Prostate gland (tissue), 2 donors: ENCODE measurements at regions not wholly inside any gene's neighbourhood (a gene's known extent, or its start where the extent isn't known, plus 50 kb on each side); places are given as distances from the start of the nearest gene placed in this dataset.
"Not testable (repeated sequence)": the region's sequence is repeated elsewhere in the genome, so short reads cannot be mapped to it uniquely, and the experiment has no call there.

Experiments used
- DNase-seq: peaks from one replicate; pipeline ENCODE4 v3.0.0-alpha.2; 2019; ENCODE audit warnings: low spot score
- H3K27ac ChIP-seq, 2 donors: fragments of 200-600 bp; sonication (generic); 2 replicates each; pipeline ENCODE4 v1.5.1; 2017 to 2019
- H3K27me3 ChIP-seq: fragments of 200-600 bp; sonication (generic); replicated peaks from 2 replicates; pipeline ENCODE4 v1.5.1; 2019; ENCODE audit not compliant: insufficient read depth
- H3K36me3 ChIP-seq, 2 donors: fragments of 200-600 bp; sonication (generic); 1 replicate in 1 of 2; 2 replicates in 1 of 2; pipeline versions ENCODE4 v1.5.1 to v1.8.1; 2017 to 2019
- H3K4me1 ChIP-seq: fragments of 200-600 bp; sonication (generic); replicated peaks from 2 replicates; pipeline ENCODE4 v1.5.1; 2019
- H3K4me3 ChIP-seq, 2 donors: fragments of 200-600 bp; sonication (generic); 2 replicates each; pipeline ENCODE4 v1.5.1; 2017 to 2019
- H3K9me3 ChIP-seq: fragments of 200-600 bp; sonication (generic); 2 replicates; pipeline ENCODE4 v1.5.1; 2017
- CTCF ChIP-seq, 4 experiments: fragments of 200-600 bp in 2 of 4; fragments of 450-650 bp in 2 of 4; sonication (generic) in 2 of 4; IDR thresholded peaks; 1 replicate in 3 of 4; 2 replicates in 1 of 4; pipeline ENCODE4 v1.5.1; 2016 to 2019; ENCODE audit warnings: antibody characterized with exemption in 4 of 4, mild to moderate bottlenecking in 2 of 4, moderate library complexity in 2 of 4
- POLR2A ChIP-seq: fragments of 450-650 bp; IDR thresholded peaks from one replicate; pipeline ENCODE4 v1.6.1; 2016; ENCODE audit warnings: antibody characterized with exemption, mild to moderate bottlenecking
- POLR2AphosphoS5 ChIP-seq: sonication (generic); formaldehyde crosslinking; IDR thresholded peaks from one replicate; pipeline ENCODE4 v1.6.1; 2017; ENCODE audit warnings: antibody characterized with exemption
- WGBS: methylation state at CpG from one replicate; pipeline ENCODE4 v1.1.5; 2018; 5-methylcytosine and 5-hydroxymethylcytosine counted together
- intact Hi-C: fragments of 100-400 bp; cut with DNase I; formaldehyde crosslinking; loops from one replicate; pipeline ENCODE4 v1.14.2; 2022

GRCh38 chr1:189323091-189323490 is 1154.6 kb downstream of the BRINP3 start:
- Histone ChIP-seq H3K9me3 (no peaks in the 10 kb centered on the region), H3K27ac (no peak overlapping the region), H3K27me3 (no peaks in the 10 kb centered on the region), H3K4me3 (no peak overlapping the region), H3K4me1 (no peaks in the 10 kb centered on the region), H3K36me3 (no peaks in the 10 kb centered on the region)
- 87% methylated on average over 3 of the region's 3 CpGs for WGBS
- no peak for DNase-seq
- no peak for TF ChIP-seq CTCF (IDR thresholded peaks at IDR 0.05)
- no peak for TF ChIP-seq POLR2A
- TF ChIP-seq POLR2AphosphoS5: no peak
- intact Hi-C loops: no loop called here

- H3K4me1 ChIP-seq, intact Hi-C loops, DNase-seq, H3K27me3 ChIP-seq, H3K4me3 ChIP-seq, H3K9me3 ChIP-seq, H3K36me3 ChIP-seq, H3K27ac ChIP-seq: not testable (repeated sequence)
- 96% methylated on average over 13 of the region's 13 CpGs for WGBS
Measured at GRCh38 chr1:189331071-189331470, 1146.6 kb downstream of the BRINP3 start.

DNA sequence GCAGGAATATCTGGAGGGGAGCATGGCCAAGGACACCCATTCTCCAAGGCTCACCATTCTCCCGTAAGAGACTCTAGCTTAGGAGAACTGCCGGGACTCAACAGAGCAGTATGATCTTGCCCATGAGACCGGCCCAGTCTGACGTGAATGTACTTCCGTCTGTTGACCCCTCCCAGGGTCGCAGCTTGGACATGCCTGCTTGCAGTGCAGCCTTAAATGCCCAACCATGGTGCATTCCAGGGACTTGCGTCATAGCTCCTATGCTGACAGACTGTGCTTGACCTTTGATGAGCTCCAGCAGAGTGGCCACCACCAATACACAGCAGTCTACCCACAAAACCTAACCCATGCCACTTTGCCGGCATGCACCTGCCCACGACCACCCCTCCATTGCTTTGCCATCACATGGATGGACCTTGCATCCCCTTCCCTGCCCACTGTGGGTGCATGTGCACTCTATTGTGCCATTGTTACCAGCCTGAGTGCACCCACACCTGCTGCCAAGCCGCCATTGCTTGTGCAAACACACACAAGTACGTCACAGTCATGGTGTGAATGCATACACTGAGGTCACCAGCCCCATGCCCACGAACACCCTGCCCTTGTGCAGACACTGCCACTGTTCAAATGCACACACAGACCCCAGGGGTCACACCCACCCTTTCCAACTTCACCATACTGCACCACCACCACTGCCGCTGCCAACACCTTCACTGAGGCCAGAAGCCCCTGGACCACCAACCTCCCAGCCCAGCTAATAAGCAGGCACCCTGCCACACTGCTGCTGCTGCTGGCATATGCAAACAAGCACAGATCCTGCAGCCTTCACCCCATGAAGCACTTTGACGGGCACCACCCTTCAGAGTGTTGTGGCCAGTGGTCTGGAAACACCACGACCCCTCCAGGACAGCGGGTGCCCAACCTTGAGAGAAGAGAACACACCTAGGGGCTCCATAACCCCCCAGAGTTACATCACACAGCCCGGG is 1141.3 kb downstream of the BRINP3 start:
- intact Hi-C loops: no loop called here
- Histone ChIP-seq H3K4me1 (no peaks in the 10 kb centered on the region), H3K27me3 (no peaks in the 10 kb centered on the region), H3K9me3 (no peaks in the 10 kb centered on the region), H3K36me3 (no peaks in the 10 kb centered on the region), H3K27ac (no peak overlapping the region), H3K4me3 (no peak overlapping the region)
- DNase-seq: no peak
- 93% methylated on average over 17 of the region's 17 CpGs for WGBS
- TF ChIP-seq POLR2A (no peak), POLR2AphosphoS5 (no peak), CTCF (IDR thresholded peaks at IDR 0.05) (no peak)

DNA sequence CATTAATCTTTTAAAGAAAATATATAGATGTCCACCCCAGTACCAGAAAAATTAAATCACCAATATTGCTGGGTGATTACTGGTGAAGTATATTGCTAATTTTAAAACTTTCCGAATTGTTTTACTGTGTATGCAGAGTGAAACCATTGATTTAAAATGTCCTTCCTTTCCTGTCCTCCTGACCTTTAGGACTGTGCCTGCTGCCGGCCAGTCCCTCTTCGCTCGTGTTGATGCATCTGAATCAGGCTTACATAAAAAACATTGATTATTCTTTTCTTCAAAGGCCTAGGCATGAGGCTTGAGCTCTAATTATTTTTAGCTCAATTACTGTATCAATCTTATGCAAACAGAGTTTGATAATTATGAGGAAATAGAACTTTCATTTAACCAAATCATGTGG is 1128.1 kb downstream of the BRINP3 start:
- Histone ChIP-seq H3K27me3 (no peaks in the 10 kb centered on the region), H3K4me1 (no peaks in the 10 kb centered on the region), H3K4me3 (no peak overlapping the region), H3K9me3 (no peaks in the 10 kb centered on the region), H3K36me3 (no peaks in the 10 kb centered on the region), H3K27ac (no peak overlapping the region)
- intact Hi-C loops: no loop called here
- WGBS: 82% methylated on average over 4 of the region's 4 CpGs
- no peak for DNase-seq
- no peak for TF ChIP-seq CTCF (IDR thresholded peaks at IDR 0.05)
- TF ChIP-seq POLR2A: no peak
- no peak for TF ChIP-seq POLR2AphosphoS5

DNA sequence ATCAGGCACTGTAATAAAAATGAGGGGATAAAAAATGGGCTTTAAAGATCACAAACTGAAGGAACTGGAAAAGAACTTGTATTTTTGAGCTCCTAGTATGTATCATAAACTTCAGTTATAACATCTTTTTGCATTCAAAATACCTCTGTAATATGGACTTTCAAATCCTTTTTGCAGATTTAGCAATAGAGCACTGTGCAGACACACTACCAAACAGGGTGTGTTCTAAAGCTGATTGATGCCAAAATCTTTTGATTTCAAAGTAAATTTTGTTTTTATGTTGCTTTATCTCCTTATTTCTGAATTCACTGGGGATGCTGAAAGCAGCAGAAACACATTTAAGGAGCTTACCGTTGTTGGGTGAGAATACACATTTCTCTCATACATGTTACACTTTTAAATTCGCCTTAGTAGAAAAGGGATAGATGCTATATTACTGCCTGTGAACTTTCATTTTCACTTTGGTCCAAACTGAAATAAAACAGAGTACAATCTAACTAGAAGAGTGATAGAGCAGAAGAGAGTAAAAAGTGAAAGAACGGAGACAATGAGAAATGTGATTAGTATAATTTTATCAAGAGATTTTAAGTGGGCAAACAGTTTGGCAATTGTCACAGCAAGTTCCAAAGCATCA is 1126.6 kb downstream of the BRINP3 start:
- Histone ChIP-seq H3K27ac (no peak overlapping the region), H3K4me1 (no peaks in the 10 kb centered on the region), H3K4me3 (no peak overlapping the region), H3K27me3 (no peaks in the 10 kb centered on the region), H3K9me3 (no peaks in the 10 kb centered on the region), H3K36me3 (no peaks in the 10 kb centered on the region)
- intact Hi-C loops: no loop called here
- DNase-seq: no peak
- 79% methylated on average over 3 of the region's 3 CpGs for whole genome bisulfite sequencing
- TF ChIP-seq POLR2A (no peak), POLR2AphosphoS5 (no peak), CTCF (IDR thresholded peaks at IDR 0.05) (no peak)
